Fibroblast of lung (primary cell): ENCODE measurements at regions not wholly inside any gene's neighbourhood (a gene's known extent, or its start where the extent isn't known, plus 50 kb on each side); places are given as distances from the start of the nearest gene placed in this dataset.
A peak's percentile ranks its signal among the peaks of the same experiment; 100 is the strongest.
"Not testable (repeated sequence)": the region's sequence is repeated elsewhere in the genome, so short reads cannot be mapped to it uniquely, and the experiment has no call there.

Experiments used
- DNase-seq, 2 donors: peaks; one replicate each; pipeline versions ENCODE4 v3.0.0 to v3.0.0-alpha.2; 2010; ENCODE audit warnings: low read depth in 2 of 2
- H2AFZ ChIP-seq: 2 replicates; pipeline ENCODE4 v1.5.1; 2012; ENCODE audit warnings: low read length, control low read depth, inconsistent platforms
- H3K27ac ChIP-seq: 2 replicates; pipeline ENCODE4 v1.5.1; 2011; ENCODE audit warnings: low read length, control low read depth; ENCODE audit not compliant: insufficient read depth
- H3K27me3 ChIP-seq: 2 replicates; pipeline ENCODE4 v1.5.1; 2011; ENCODE audit warnings: mild to moderate bottlenecking, low read length; ENCODE audit not compliant: control insufficient read depth, insufficient read depth
- H3K36me3 ChIP-seq: 2 replicates; pipeline ENCODE4 v1.5.1; 2011; ENCODE audit warnings: low read length; ENCODE audit not compliant: control insufficient read depth, insufficient read depth
- H3K4me1 ChIP-seq: 2 replicates; pipeline ENCODE4 v1.5.1; 2011; ENCODE audit warnings: low read length; ENCODE audit not compliant: control insufficient read depth, insufficient read depth; ENCODE audit errors: extremely low read depth
- H3K4me2 ChIP-seq: 2 replicates; pipeline ENCODE4 v1.5.1; 2011; ENCODE audit warnings: low read length, control low read depth; ENCODE audit not compliant: insufficient read depth; ENCODE audit errors: extremely low read depth
- H3K4me3 ChIP-seq, 4 experiments: fragments of 200-600 bp in 1 of 4; sonication (generic) in 1 of 4; replicated peaks in 1 of 4; 2 replicates each; pipeline ENCODE4 v1.5.1; 2011 to 2016; ENCODE audit warnings: low read length in 4 of 4, low read depth in 3 of 4, mild to moderate bottlenecking in 3 of 4, control low read depth in 2 of 4, inconsistent platforms in 1 of 4, mixed read lengths in 1 of 4; ENCODE audit not compliant: insufficient read depth in 1 of 4; ENCODE audit errors: control extremely low read depth in 1 of 4
- H3K79me2 ChIP-seq: 2 replicates; pipeline ENCODE4 v1.5.1; 2012; ENCODE audit warnings: mild to moderate bottlenecking, low read length, inconsistent platforms; ENCODE audit not compliant: control insufficient read depth, insufficient read depth
- H3K9ac ChIP-seq: 2 replicates; pipeline ENCODE4 v1.5.1; 2011; ENCODE audit warnings: mild to moderate bottlenecking, low read length, control low read depth; ENCODE audit not compliant: insufficient read depth
- H3K9me3 ChIP-seq: 2 replicates; pipeline ENCODE4 v1.5.1; 2012; ENCODE audit warnings: low read depth, low read length; ENCODE audit not compliant: control insufficient read depth, insufficient read depth
- H4K20me1 ChIP-seq: 2 replicates; pipeline ENCODE4 v1.5.1; 2011; ENCODE audit warnings: low read length; ENCODE audit not compliant: control insufficient read depth, insufficient read depth; ENCODE audit errors: extremely low read depth
- CTCF ChIP-seq, 2 donors: IDR thresholded peaks in 1 of 2; conservative IDR thresholded peaks in 1 of 2; 1 replicate in 1 of 2; 2 replicates in 1 of 2; pipeline ENCODE4 v1.5.1; 2011 to 2012; ENCODE audit warnings: low read length in 2 of 2, control low read depth in 1 of 2, inconsistent platforms in 1 of 2, low read depth in 1 of 2, mild to moderate bottlenecking in 1 of 2
- EZH2 ChIP-seq: IDR thresholded peaks from 2 replicates; pipeline ENCODE4 v1.5.1; 2012; ENCODE audit warnings: low read length, control low read depth, mild to moderate bottlenecking; ENCODE audit errors: missing control alignments

GRCh38 chr6:144528743-144529425 lies 243.7 kb downstream of the UTRN start:
- Histone ChIP-seq H4K20me1 (no peaks in the 10 kb centered on the region), H3K27ac (no peak overlapping the region), H3K4me1 (no peaks in the 10 kb centered on the region), H3K36me3 (peaks cover 3% of the 10 kb centered on the region), H3K79me2 (no peaks in the 10 kb centered on the region), H3K9ac (no peak overlapping the region), H2AFZ (no peak overlapping the region), H3K4me2 (no peak overlapping the region), H3K9me3 (no peaks in the 10 kb centered on the region), H3K27me3 (no peaks in the 10 kb centered on the region), H3K4me3 (no peak overlapping the region)
- DNase-seq, result peak in 1 of 2 donors; percentile 58
- no peak for TF ChIP-seq EZH2
- no peak for TF ChIP-seq CTCF (conservative IDR thresholded peaks at IDR 0.05 in 1 of 2, IDR thresholded peaks at IDR 0.05 in 1 of 2; ENCODE audit: low read depth in 1 of 2, low read length in 2 of 2)

- H3K27ac ChIP-seq, result no peak overlapping the region
- H4K20me1 ChIP-seq, result no peaks in the 10 kb centered on the region
- H3K27me3 ChIP-seq, result no peaks in the 10 kb centered on the region
- no peaks in the 10 kb centered on the region for H3K9me3 ChIP-seq
- no peak overlapping the region for H3K4me3 ChIP-seq
- H3K4me1 ChIP-seq, result no peaks in the 10 kb centered on the region
- no peak overlapping the region for H2AFZ ChIP-seq
- no peaks in the 10 kb centered on the region for H3K79me2 ChIP-seq
- DNase-seq, result no peak
- H3K4me2 ChIP-seq, result no peak overlapping the region
- TF ChIP-seq CTCF (conservative IDR thresholded peaks at IDR 0.05 in 1 of 2, IDR thresholded peaks at IDR 0.05 in 1 of 2; ENCODE audit: low read depth in 1 of 2, low read length in 2 of 2) (no peak), EZH2 (no peak)
- H3K36me3 ChIP-seq, result peaks cover 3% of the 10 kb centered on the region
- no peak overlapping the region for H3K9ac ChIP-seq
Observed at GRCh38 chr6:144530118-144530517, 245.0 kb downstream of the UTRN start.

GRCh38 chr6:144532238-144532637 lies 247.1 kb downstream of the UTRN start:
- not testable (repeated sequence) for H3K27me3 ChIP-seq, H3K27ac ChIP-seq, H3K9ac ChIP-seq, H3K4me3 ChIP-seq, H3K4me1 ChIP-seq, H4K20me1 ChIP-seq, H3K4me2 ChIP-seq, H2AFZ ChIP-seq, H3K36me3 ChIP-seq, DNase-seq, H3K9me3 ChIP-seq, H3K79me2 ChIP-seq
